Hematopoietic multipotent progenitor cell treated with erythropoietin and hydrocortisone succinate and interleukin-3 and kit ligand, for 8 days (in vitro differentiated cells): ENCODE measurements at regions not wholly inside any gene's neighbourhood (a gene's known extent, or its start where the extent isn't known, plus 50 kb on each side); places are given as distances from the start of the nearest gene placed in this dataset.
A peak's percentile ranks its signal among the peaks of the same experiment; 100 is the strongest.

Source experiments
- DNase-seq: peaks from one replicate; pipeline ENCODE4 v3.0.0-alpha.2; 2015

GRCh38 chr10:64458306-64458705 is 937.1 kb downstream of the REEP3 start:
- DNase-seq, result no peak

- DNase-seq, result no peak
These were observed 942.2 kb downstream of the REEP3 start for GRCh38 chr10:64463406-64463805.

GRCh38 chr10:64465653-64466052 is 944.5 kb downstream of the REEP3 start:
- no peak for DNase-seq

- DNase-seq, result no peak
These were observed 947.0 kb downstream of the REEP3 start for GRCh38 chr10:64468219-64468618.

- no peak for DNase-seq
These were observed 955.3 kb downstream of the REEP3 start for GRCh38 chr10:64476506-64476905.

GRCh38 chr10:64477791-64478190 is 956.6 kb downstream of the REEP3 start:
- no peak for DNase-seq

- no peak for DNase-seq
These were observed 963.7 kb downstream of the REEP3 start for GRCh38 chr10:64484811-64485330.

GRCh38 chr10:64486149-64486548 is 964.9 kb downstream of the REEP3 start:
- DNase-seq, result no peak

- DNase-seq, result no peak
These were observed 965.7 kb downstream of the REEP3 start for GRCh38 chr10:64486901-64487300.

- no peak for DNase-seq
These were observed 973.7 kb downstream of the REEP3 start for GRCh38 chr10:64494901-64495300.

GRCh38 chr10:64497306-64497705 is 976.1 kb downstream of the REEP3 start:
- DNase-seq, result no peak

GRCh38 chr10:64501807-64502206 is 980.6 kb downstream of the REEP3 start:
- no peak for DNase-seq

GRCh38 chr10:64502936-64503335 is 981.7 kb downstream of the REEP3 start:
- DNase-seq, result no peak

- no peak for DNase-seq
These were observed 982.2 kb downstream of the REEP3 start for GRCh38 chr10:64503429-64503828.

GRCh38 chr10:64505501-64505900 is 984.3 kb downstream of the REEP3 start:
- DNase-seq, result no peak

GRCh38 chr10:64506963-64507362 is 985.8 kb downstream of the REEP3 start:
- DNase-seq, result peak; percentile 46

GRCh38 chr10:64507651-64508028 is 986.4 kb downstream of the REEP3 start:
- DNase-seq, result peak; percentile 7

- DNase-seq, result peak; percentile 84
These were observed 986.9 kb downstream of the REEP3 start for GRCh38 chr10:64508029-64508661.

- peak; percentile 8 for DNase-seq
These were observed 994.9 kb downstream of the REEP3 start for GRCh38 chr10:64515970-64516699.

GRCh38 chr10:64518456-64518855 is 997.3 kb downstream of the REEP3 start:
- no peak for DNase-seq

- no peak for DNase-seq
These were observed 998.2 kb downstream of the REEP3 start for GRCh38 chr10:64519427-64519826.

- DNase-seq, result peak; percentile 83
These were observed 998.6 kb downstream of the REEP3 start for GRCh38 chr10:64519831-64520230.

GRCh38 chr10:64523065-64523759 is 1002.0 kb downstream of the REEP3 start:
- no peak for DNase-seq
